GM18868 (cell line): ENCODE measurements at regions not wholly inside any gene's neighbourhood (a gene's known extent, or its start where the extent isn't known, plus 50 kb on each side); places are given as distances from the start of the nearest gene placed in this dataset.
"Not testable (repeated sequence)": the region's sequence is repeated elsewhere in the genome, so short reads cannot be mapped to it uniquely, and the experiment has no call there.

Experiments used
- ATAC-seq: cut with Tn5 transposase; IDR thresholded peaks from one replicate; pipeline ENCODE4 v1.9.1; 2021; ENCODE audit warnings: mild to moderate bottlenecking, moderate library complexity; ENCODE audit not compliant: unreplicated experiment

DNA sequence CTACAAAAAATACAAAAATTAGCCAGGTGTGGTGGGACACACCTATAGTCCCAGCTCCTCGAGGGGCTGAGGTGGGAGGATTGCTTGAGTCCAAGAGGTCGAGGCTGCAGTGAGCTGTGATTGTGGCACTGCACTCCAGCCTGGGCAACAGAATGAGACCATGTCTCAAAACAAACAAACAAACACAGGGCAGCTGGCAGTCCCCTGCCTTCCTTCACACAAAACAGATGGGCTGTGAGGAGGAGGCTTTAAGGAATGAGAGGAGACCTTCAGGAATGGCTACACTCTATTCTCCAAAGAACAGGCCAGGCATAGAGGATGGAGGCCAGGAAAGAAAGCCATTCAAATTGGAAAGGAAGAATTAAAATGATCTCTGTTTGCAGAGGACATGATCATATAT is 65.6 kb upstream of the MAML3 start:
- no peak for ATAC-seq

DNA sequence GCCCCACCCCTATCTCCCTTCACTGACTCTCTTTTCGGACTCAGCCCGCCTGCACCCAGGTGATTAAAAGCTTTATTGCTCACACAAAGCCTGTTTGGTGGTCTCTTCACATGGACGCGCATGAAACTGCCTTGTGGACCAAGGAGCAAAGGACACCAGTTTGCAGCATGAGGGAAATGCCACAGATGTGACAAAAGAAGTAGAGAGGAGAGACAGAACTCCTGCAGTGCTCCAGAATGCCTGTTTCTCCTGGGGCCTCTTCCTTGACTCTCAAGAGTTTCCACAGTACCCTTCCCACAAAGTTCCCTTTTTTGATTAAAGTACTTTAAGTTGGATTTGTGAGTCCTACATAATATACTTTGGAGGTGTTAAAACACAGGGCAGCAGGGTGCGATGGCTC is 65.1 kb upstream of the MAML3 start:
- ATAC-seq = not testable (repeated sequence)

DNA sequence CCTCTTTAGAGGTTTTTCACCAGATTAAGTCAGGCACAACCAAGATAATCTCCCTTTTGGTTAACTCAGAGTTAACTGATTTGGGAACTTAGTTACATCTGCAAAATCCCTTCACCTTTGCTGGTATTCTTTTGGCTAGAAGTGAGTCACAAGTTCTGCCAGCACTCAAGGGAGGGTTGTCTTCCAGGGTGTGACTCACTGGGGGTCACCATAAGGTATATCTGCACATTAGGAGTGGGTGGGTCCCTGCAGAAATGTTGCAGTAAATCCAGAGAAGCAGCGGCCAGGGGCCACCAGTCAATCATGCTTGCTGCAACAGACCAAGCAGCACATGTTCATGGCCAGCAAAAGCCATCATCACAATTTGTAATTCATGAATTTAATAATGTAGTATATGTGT is 59.8 kb upstream of the MAML3 start:
- no peak for ATAC-seq

DNA sequence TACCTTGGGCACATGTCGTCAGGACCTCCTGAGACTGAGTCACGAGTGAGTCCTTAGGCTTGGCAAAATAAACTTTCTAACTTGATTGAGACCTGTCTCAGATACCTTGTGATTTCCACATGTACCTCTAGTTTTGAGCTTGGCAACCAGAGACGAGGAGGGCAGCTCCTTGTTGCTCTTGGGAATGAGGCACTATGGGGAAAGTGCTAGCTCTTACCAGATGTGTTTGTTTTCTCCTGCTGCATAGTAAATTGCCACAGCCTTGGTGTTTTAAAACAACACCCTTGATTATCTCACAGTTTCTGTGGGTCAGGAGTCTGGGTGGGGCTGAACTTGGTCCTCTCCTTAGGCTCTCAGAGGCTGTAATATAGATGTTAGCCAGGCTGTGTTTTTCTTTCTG is 59.1 kb upstream of the MAML3 start:
- ATAC-seq = no peak

DNA sequence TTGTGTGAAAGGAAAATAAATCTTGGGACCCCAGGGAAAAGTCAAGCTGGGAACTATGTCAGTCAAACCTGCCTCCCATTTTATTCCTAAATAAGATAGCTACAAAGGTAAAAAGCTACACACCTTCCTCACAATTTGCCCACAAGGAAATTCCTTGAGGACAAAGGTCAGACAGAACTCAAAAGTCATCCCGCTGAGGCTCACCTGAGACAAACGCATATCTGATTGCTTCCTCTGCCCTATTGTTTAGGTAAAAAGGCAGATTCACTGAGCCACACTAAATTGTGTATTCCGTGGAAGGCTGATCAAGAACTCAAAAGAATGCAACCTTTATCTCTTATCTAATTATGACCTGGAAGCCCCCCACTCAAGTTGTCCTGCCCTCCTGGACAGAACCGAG is 58.7 kb upstream of the MAML3 start:
- no peak for ATAC-seq

DNA sequence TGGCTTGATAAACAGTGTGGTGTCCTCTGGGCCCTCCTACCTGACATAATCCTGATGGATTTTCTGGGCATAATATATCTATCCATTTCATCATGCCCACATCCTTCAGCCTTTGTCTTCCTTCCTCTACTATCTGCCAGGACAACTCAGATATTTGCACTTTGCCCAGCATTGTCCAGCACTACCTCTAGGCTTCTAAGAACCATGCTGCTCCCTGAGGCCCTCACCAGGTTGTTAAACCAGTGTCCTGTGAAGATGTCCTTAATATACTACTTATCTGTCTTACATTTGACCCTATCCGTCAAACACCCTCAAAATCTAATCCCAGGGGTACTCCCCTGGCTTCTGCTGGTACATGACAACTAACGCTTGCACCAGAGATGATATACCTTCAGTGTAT is 58.2 kb upstream of the MAML3 start:
- ATAC-seq = no peak

DNA sequence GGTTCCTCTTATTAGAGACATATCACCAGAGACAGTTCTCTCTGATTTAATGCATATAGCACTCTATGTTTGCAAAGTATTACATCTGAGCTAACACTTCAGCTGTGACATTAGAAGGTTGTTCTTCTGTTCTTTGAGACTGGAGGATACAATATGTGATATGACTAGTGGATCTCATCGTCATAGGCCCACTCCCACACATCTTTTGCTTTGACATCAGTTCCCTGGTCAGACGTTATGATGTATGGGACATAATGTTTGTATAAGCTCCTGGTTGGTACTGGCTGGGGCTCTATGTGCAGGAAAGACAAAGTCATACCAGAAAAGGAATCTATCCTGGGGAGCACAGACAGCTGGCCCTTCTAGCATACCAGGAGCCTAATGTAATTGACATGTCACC is 57.7 kb upstream of the MAML3 start:
- no peak for ATAC-seq

DNA sequence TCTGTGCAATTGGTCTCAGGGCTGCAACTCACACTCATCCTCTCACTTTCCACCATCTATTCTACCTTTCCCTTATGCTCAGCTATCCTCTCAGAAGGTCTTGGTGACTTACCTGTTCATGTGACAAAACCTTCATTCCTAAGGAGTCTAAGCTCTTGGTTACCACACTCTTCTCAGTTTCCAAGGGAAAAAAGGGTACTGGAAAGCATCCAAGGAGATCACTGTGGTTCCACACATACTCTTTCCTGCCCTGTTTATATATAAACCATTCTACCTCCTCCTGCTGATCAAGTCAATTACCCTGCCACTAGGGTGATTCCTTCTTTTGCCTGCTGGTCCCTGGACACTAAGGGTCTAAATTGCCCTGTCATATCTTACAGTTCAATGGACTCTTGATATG is 57.2 kb upstream of the MAML3 start:
- ATAC-seq = no peak

DNA sequence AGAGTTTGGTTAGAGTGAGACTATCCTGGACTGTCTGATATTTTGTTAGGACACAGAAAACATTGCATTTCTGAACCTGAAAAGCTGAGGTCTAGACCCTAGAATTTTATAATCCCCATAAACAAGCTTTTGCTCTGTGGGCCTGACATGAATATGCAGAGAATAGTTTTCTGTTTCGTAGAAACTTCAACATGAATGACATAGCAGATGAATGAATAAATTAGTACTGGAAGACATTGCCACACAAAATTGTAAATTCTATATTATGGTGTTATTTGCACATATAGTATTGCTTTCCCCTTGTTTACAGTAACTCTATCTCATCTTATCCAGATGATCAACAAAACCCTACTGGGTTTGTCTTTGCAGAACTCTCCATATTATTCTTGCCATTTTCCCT is 54.9 kb upstream of the MAML3 start:
- ATAC-seq = no peak
